Uterus (tissue), 2 donors: ENCODE measurements at regions not wholly inside any gene's neighbourhood (a gene's known extent, or its start where the extent isn't known, plus 50 kb on each side); places are given as distances from the start of the nearest gene placed in this dataset.

Experiments used
- CTCF ChIP-seq, 4 experiments: fragments of 200-600 bp in 2 of 4; fragments of 450-650 bp in 2 of 4; sonication (generic) in 2 of 4; IDR thresholded peaks; one replicate each; pipeline ENCODE4 v1.5.1; 2016 to 2019; ENCODE audit warnings: antibody characterized with exemption in 4 of 4, mild to moderate bottlenecking in 2 of 4, moderate library complexity in 1 of 4
- POLR2A ChIP-seq, 2 donors: fragments of 450-650 bp; IDR thresholded peaks; one replicate each; pipeline ENCODE4 v1.6.1; 2016; ENCODE audit warnings: antibody characterized with exemption in 2 of 2, mild to moderate bottlenecking in 1 of 2, moderate library complexity in 1 of 2

GRCh38 chr2:67471681-67472080 lies 74.5 kb downstream of the ETAA1 start:
- TF ChIP-seq POLR2A (IDR thresholded peaks at IDR 0.05) = no peak
- no peak for TF ChIP-seq CTCF (IDR thresholded peaks at IDR 0.05)
